ENCODE measurements at regions not wholly inside any gene's neighbourhood (a gene's known extent, or its start where the extent isn't known, plus 50 kb on each side); places are given as distances from the start of the nearest gene placed in this dataset.
A peak's percentile ranks its signal among the peaks of the same experiment; 100 is the strongest.

GRCh38 chr3:124535306-124535705, 194.9 kb upstream of the UMPS start:
- Mint-ChIP-seq H3K27me3 (ENCODE audit: low read depth) (peaks cover 13% of the 10 kb centered on the region), H3K4me3 (no peak overlapping the region), H3K9me3 (no peaks in the 10 kb centered on the region), H3K27ac (no peak overlapping the region), H3K36me3 (ENCODE audit: insufficient read depth in 2 of 2) (no peaks in the 10 kb centered on the region), H3K4me1 (ENCODE audit: low read depth) (no peaks in the 10 kb centered on the region)
- no peak for ATAC-seq (replicated peaks in 1 of 2)
- no peak for DNase-seq

DNA sequence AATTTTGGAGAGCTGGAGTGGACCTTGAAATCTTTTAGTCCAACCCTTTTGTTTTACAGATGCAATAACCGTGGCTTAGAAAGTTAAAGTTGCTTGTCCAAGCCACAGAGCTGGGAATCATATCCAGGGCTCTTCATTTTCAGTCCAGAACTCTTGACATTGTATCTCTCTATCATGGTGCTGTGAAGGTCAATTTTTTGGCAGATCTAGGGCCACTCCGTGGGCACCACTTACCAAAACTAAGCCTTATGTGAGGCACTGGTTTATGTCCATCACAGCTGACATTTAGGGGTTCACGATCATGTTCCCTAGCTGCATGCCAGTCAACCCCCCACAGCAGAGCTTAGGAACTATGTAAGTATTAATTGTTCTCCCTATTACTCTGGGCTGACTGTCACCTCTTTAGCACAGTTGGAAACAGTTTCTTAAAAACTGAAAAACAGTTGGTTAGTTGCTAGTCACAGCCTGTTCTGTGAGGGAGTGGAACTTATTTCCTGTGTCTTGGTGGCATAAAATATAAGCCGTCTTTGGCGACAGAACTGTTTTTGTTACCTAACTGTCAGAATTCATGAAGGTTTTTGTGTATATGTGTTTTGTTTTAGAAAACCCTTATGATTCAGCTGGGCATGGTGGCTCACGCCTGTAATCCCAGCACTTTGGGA, 189.6 kb upstream of the UMPS start:
- H3K27ac Mint-ChIP-seq = no peak overlapping the region
- peaks cover 5% of the 10 kb centered on the region for H3K27me3 Mint-ChIP-seq (ENCODE audit: low read depth)
- no peaks in the 10 kb centered on the region for H3K9me3 Mint-ChIP-seq
- ATAC-seq (replicated peaks in 1 of 2) = no peak
- H3K36me3 Mint-ChIP-seq (ENCODE audit: insufficient read depth in 2 of 2) = no peaks in the 10 kb centered on the region
- H3K4me1 Mint-ChIP-seq (ENCODE audit: low read depth) = no peaks in the 10 kb centered on the region
- no peak overlapping the region for H3K4me3 Mint-ChIP-seq
- DNase-seq = no peak

- Mint-ChIP-seq H3K36me3 (ENCODE audit: insufficient read depth in 2 of 2) (no peaks in the 10 kb centered on the region), H3K27ac (no peak overlapping the region), H3K4me3 (no peak overlapping the region), H3K9me3 (no peaks in the 10 kb centered on the region), H3K4me1 (ENCODE audit: low read depth) (no peaks in the 10 kb centered on the region), H3K27me3 (ENCODE audit: low read depth) (peaks cover 13% of the 10 kb centered on the region)
- DNase-seq (no peak), ATAC-seq (replicated peaks in 1 of 2) (no peak)
Measured at GRCh38 chr3:124542214-124542869, 187.9 kb upstream of the UMPS start.

DNA sequence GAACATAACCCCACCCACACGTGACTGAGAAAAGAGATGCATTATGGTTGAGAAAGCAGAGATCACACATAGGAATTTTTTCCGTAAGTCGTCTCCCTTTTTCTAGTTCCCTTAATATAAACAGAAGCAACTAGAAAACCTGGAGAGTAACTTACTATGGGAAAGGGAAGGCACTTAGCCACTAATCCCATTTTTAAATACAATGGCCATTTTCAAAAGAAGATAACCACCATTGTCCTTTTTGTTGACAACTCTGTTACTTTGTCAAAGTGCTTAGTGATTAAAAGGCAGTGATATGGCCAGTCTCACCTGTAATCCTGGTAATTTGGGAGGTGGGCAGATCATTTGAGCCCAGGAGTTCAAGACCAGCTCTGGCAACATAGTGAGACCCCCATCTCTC, 184.4 kb upstream of the UMPS start:
- Mint-ChIP-seq H3K4me3 (no peak overlapping the region), H3K27ac (no peak overlapping the region), H3K9me3 (no peaks in the 10 kb centered on the region), H3K36me3 (ENCODE audit: insufficient read depth in 2 of 2) (no peaks in the 10 kb centered on the region), H3K4me1 (ENCODE audit: low read depth) (no peaks in the 10 kb centered on the region), H3K27me3 (ENCODE audit: low read depth) (peaks cover 40% of the 10 kb centered on the region)
- no peak for ATAC-seq (replicated peaks in 1 of 2)
- no peak for DNase-seq

DNA sequence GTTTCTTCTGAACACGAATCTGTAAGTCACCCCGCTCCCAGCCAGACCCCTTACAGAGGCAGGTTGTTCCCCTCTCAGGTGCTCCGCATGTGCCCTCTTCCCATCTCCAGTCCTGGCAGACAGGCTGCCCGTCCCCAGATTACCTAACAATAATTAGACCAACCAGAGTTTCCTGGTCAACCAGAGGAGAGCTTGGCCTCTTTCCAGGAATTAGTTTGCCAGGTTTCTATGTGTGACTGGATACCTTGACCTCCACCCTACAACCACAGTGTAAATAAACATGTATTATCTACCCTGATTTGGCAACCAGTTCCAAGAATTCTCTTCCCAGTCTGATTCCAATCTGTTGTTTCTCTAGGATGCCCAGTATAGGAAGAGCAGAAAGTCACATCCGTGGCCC, 178.0 kb upstream of the UMPS start:
- DNase-seq (no peak), ATAC-seq (replicated peaks in 1 of 2) (no peak)
- H3K27me3 Mint-ChIP-seq (ENCODE audit: low read depth) = peaks cover 75% of the 10 kb centered on the region
- H3K9me3 Mint-ChIP-seq = no peaks in the 10 kb centered on the region
- H3K4me3 Mint-ChIP-seq = no peak overlapping the region
- H3K36me3 Mint-ChIP-seq (ENCODE audit: insufficient read depth in 2 of 2) = no peaks in the 10 kb centered on the region
- H3K4me1 Mint-ChIP-seq (ENCODE audit: low read depth) = no peaks in the 10 kb centered on the region
- H3K27ac Mint-ChIP-seq = no peak overlapping the region

DNA sequence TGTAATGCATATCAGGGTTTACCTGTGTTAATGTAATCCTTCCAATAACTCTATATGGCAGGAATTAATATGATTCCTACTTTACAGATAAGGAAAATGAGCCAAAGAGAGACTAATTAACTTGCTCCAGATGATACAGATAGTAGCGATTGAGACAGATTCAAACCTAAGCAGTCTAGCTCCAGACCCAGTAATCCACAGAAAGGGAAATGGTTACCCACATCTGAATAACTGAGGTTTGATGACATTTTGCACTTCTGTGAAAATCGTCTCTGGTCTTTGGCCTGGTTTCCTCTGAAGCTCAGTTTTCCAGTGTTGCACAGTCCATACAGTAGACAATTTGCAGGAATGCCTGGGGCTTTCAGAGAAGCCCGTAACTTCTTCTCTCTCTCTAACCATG, 177.1 kb upstream of the UMPS start:
- ATAC-seq (replicated peaks in 1 of 2) (no peak), DNase-seq (no peak)
- Mint-ChIP-seq H3K4me1 (ENCODE audit: low read depth) (no peaks in the 10 kb centered on the region), H3K9me3 (no peaks in the 10 kb centered on the region), H3K36me3 (ENCODE audit: insufficient read depth in 2 of 2) (no peaks in the 10 kb centered on the region), H3K27ac (no peak overlapping the region), H3K4me3 (no peak overlapping the region), H3K27me3 (ENCODE audit: low read depth) (peaks cover 79% of the 10 kb centered on the region)

DNA sequence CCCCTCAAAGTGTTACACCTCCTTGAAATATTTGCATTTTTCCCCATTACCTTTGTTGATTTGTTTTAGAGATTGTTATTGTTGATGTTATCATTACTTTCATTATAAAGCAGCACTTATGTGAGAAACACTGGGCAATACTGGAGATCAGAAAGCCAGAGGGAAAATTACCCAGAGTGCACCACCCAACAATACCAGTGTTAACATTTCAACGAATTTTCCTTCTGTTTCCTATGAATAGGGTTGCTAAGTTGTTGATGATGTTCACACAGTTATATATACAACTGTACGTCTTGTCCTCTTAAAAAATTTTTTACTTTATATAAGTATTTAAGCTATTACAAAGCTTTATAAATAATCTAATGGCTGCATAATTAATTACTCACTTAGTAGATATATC, 173.6 kb upstream of the UMPS start:
- H3K9me3 Mint-ChIP-seq = no peaks in the 10 kb centered on the region
- H3K4me3 Mint-ChIP-seq = no peak overlapping the region
- ATAC-seq (replicated peaks in 1 of 2) (no peak), DNase-seq (no peak)
- H3K27ac Mint-ChIP-seq = no peak overlapping the region
- H3K4me1 Mint-ChIP-seq (ENCODE audit: low read depth) = no peaks in the 10 kb centered on the region
- H3K27me3 Mint-ChIP-seq (ENCODE audit: low read depth) = peaks cover 77% of the 10 kb centered on the region
- H3K36me3 Mint-ChIP-seq (ENCODE audit: insufficient read depth in 2 of 2) = no peaks in the 10 kb centered on the region

- no peaks in the 10 kb centered on the region for H3K9me3 Mint-ChIP-seq
- H3K27ac Mint-ChIP-seq = no peak overlapping the region
- no peaks in the 10 kb centered on the region for H3K36me3 Mint-ChIP-seq (ENCODE audit: insufficient read depth in 2 of 2)
- ATAC-seq (replicated peaks in 1 of 2) (no peak), DNase-seq (no peak)
- peaks cover 70% of the 10 kb centered on the region for H3K27me3 Mint-ChIP-seq (ENCODE audit: low read depth)
- no peaks in the 10 kb centered on the region for H3K4me1 Mint-ChIP-seq (ENCODE audit: low read depth)
- H3K4me3 Mint-ChIP-seq = no peak overlapping the region
Measured at GRCh38 chr3:124557433-124558232, 172.6 kb upstream of the UMPS start.

DNA sequence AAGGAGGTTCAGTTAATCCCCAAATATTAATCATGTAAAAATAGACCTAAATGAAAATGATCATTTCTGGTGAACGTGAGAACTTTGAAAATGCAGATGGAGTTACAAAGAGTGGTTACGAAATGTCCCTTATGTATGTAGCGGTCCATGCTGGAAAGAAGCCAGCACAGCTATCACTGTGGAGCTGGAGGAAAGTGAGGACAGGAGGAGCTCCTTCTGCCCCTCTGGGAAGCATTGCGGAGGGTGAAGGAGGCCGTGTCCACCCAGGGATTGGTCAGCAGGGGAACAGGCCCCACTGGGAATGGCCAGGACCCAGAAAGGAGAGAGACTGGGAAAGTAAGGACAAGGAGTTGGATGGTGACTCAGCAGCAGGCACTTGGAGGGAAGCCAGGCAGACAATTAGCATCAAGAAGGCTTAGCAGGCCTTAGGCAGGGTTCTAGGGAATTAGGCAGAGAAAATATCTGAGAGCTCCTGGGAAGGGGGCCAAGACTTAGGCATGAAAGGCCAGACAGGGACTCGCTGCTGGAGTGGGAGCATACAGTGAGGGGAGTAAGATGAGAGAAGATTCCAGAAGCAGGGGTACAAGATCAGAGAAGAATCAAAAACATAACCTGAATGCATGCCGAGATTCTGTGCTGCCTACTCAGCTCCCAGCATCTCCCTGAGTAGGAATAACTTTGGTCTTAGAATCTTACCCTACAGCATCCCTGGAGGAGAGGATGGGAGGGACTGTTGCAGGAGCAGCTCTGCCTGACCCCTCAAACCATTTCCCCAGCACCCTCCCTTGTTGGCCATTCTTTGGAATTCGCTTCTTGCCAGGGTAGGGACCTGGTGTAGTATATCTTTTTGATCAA, 171.0 kb upstream of the UMPS start:
- Mint-ChIP-seq H3K27me3 (ENCODE audit: low read depth) (peaks cover 60% of the 10 kb centered on the region), H3K36me3 (ENCODE audit: insufficient read depth in 2 of 2) (no peaks in the 10 kb centered on the region), H3K27ac (no peak overlapping the region), H3K9me3 (no peaks in the 10 kb centered on the region), H3K4me1 (ENCODE audit: low read depth) (no peaks in the 10 kb centered on the region), H3K4me3 (no peak overlapping the region)
- ATAC-seq (replicated peaks in 1 of 2) (no peak), DNase-seq (no peak)

- peak; percentile 52 to 64 for DNase-seq
- H3K9me3 Mint-ChIP-seq = no peaks in the 10 kb centered on the region
- ATAC-seq (replicated peaks in 1 of 2) = peak; percentile 43 to 49
Measured at GRCh38 chr3:124559846-124560574, 170.2 kb upstream of the UMPS start.

GRCh38 chr3:124560666-124561215, 169.5 kb upstream of the UMPS start:
- Mint-ChIP-seq H3K36me3 (ENCODE audit: insufficient read depth in 2 of 2) (no peaks in the 10 kb centered on the region), H3K9me3 (no peaks in the 10 kb centered on the region), H3K4me3 (no peak overlapping the region), H3K27ac (no peak overlapping the region), H3K27me3 (ENCODE audit: low read depth) (peaks cover 54% of the 10 kb centered on the region), H3K4me1 (ENCODE audit: low read depth) (no peaks in the 10 kb centered on the region)
- DNase-seq (no peak), ATAC-seq (replicated peaks in 1 of 2) (no peak)

More at GRCh38 chr3:124559846-124560574, 170.2 kb upstream of the UMPS start:
- Mint-ChIP-seq H3K27me3 (ENCODE audit: low read depth) (peaks cover 54% of the 10 kb centered on the region), H3K27ac (no peak overlapping the region), H3K36me3 (ENCODE audit: insufficient read depth in 2 of 2) (no peaks in the 10 kb centered on the region), H3K4me3 (no peak overlapping the region), H3K4me1 (ENCODE audit: low read depth) (no peaks in the 10 kb centered on the region)

GRCh38 chr3:124562769-124563168, 167.5 kb upstream of the UMPS start:
- H3K9me3 Mint-ChIP-seq = no peaks in the 10 kb centered on the region
- H3K27me3 Mint-ChIP-seq (ENCODE audit: low read depth) = peaks cover 35% of the 10 kb centered on the region
- no peaks in the 10 kb centered on the region for H3K4me1 Mint-ChIP-seq (ENCODE audit: low read depth)
- H3K4me3 Mint-ChIP-seq = no peak overlapping the region
- no peak overlapping the region for H3K27ac Mint-ChIP-seq
- no peaks in the 10 kb centered on the region for H3K36me3 Mint-ChIP-seq (ENCODE audit: insufficient read depth in 2 of 2)
- no peak for ATAC-seq (replicated peaks in 1 of 2)
- DNase-seq = no peak

Data from activated T-cell treated with anti-CD3 and anti-CD28 coated beads, Interleukin-2, amount 50 U/mL, for 72 hours (primary cell).